Activated CD8-positive, alpha-beta memory T cell treated with anti-CD3 and anti-CD28 coated beads for 48 hours (primary cell): ENCODE measurements at regions not wholly inside any gene's neighbourhood (a gene's known extent, or its start where the extent isn't known, plus 50 kb on each side); places are given as distances from the start of the nearest gene placed in this dataset.

Experiments used
- DNase-seq, 3 experiments: peaks; one replicate each; pipeline ENCODE4 v3.0.0-alpha.2; 2020; ENCODE audit warnings: low read depth in 2 of 3, low spot score in 2 of 3

GRCh38 chr16:80198311-80199299 is 342.2 kb upstream of the DYNLRB2 start:
- no peak for DNase-seq

GRCh38 chr16:80197741-80198201 is 343.0 kb upstream of the DYNLRB2 start:
- no peak for DNase-seq

DNA sequence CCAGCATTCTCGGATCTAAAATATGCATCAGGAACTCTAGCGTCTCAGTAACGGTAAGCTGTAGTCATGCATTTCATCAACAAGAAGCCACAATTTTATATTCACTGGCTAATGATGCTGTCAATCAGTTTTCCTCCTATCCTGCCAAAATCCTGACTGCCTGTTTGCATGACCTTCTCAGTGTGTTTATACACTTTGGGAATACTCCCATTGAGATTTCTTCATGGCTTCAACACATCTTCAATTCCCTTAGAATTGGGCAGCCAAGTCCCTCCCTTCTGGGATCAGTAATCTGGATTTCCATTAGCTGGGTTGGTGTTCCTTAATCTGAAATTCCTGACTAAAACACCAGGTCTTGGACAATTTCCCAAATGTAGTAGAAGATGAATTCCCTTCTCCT is 348.9 kb upstream of the DYNLRB2 start:
- DNase-seq, result no peak

DNA sequence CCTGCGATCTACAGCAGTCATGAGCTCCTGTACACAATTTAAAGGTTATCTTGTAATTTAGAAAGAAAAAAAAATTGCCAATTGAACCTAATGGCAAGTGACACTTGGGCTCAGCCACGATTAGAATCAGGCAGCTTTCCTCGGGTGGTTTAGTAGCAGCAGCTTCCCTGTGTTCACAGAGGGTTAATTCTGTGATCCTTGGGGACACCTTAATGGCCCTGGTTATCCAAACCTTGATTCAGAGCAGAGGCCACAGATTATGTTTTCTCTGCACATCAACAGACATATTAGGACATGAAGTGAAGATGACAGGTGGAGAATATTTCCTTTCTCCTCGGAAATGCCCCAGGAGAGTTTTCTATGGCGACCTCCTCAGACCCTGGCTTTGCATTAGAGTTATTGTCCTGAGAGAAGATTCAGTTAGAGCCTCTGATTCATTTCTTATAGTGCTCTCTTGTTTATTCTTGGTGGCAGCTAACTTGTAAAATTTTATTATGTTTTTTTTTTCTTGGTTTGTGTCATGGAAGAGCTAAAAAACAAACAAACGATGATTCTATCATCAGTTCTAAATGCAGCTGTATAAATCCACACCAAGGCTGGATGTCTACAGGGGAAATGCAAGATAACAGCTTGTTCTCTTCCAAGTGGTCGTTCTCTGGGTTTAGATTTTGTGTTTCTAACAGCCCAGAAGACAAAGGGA is 351.2 kb upstream of the DYNLRB2 start:
- DNase-seq, result no peak

GRCh38 chr16:80176114-80176513 is 364.7 kb upstream of the DYNLRB2 start:
- no peak for DNase-seq

- DNase-seq, result no peak
These were observed 365.8 kb upstream of the DYNLRB2 start for GRCh38 chr16:80175011-80175410.

GRCh38 chr16:80174416-80174815 is 366.4 kb upstream of the DYNLRB2 start:
- DNase-seq, result no peak

GRCh38 chr16:80171746-80172145 is 369.0 kb upstream of the DYNLRB2 start:
- DNase-seq, result no peak

DNA sequence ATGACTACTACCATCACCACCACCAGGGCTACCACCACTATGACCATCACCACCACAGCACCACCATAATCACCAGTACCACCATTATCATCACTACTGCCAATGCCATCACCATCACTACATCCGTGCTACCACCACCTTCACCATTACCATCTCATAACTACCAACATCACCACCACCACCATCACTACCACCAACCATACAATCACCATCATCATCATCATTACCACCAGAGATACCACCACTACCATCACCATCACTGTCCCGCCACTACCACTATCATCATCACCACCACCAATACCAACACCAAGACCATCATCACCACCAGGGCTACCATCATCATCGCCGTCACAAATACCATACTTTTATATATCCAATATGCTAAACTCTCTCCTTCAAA is 369.6 kb upstream of the DYNLRB2 start:
- DNase-seq, result no peak

DNA sequence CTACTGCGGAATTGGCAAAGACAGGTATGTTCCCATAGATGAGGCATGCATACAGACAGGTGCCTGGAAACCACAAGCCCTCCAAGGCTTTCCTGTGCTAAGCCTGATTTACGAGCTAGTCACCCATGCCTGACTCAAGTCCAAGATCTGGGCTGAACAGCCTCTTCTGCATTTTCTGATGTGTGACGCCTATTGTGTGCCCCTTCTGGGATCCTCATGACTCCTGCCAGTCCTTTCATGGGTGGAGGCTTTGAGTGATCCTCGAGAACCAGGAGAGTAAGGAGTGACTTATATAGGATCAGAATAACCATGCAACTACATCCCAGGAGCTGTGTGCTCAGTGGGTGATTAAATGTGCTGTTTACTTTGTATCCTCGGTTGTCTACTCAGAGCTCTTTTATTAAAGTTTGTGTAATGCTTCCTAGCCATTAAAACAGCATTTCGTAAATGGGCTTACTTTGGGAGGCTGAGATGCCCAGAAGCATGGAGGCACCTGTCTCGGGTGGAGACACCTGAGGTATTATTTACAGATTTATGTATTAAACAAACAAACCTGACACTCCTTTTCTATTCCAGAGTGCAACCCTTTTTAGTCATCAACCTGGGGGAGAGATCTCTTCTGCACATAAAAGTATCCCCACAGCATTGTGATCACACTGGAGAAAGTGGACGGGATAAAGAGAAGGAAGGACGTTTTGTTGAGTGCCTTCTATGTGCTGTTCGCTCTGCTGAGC is 373.0 kb upstream of the DYNLRB2 start:
- DNase-seq, result no peak

- DNase-seq, result no peak
These were observed 374.7 kb upstream of the DYNLRB2 start for GRCh38 chr16:80166082-80166481.

- DNase-seq, result no peak
These were observed 375.7 kb upstream of the DYNLRB2 start for GRCh38 chr16:80164966-80165550.

- no peak for DNase-seq
These were observed 377.5 kb upstream of the DYNLRB2 start for GRCh38 chr16:80163339-80163738.

DNA sequence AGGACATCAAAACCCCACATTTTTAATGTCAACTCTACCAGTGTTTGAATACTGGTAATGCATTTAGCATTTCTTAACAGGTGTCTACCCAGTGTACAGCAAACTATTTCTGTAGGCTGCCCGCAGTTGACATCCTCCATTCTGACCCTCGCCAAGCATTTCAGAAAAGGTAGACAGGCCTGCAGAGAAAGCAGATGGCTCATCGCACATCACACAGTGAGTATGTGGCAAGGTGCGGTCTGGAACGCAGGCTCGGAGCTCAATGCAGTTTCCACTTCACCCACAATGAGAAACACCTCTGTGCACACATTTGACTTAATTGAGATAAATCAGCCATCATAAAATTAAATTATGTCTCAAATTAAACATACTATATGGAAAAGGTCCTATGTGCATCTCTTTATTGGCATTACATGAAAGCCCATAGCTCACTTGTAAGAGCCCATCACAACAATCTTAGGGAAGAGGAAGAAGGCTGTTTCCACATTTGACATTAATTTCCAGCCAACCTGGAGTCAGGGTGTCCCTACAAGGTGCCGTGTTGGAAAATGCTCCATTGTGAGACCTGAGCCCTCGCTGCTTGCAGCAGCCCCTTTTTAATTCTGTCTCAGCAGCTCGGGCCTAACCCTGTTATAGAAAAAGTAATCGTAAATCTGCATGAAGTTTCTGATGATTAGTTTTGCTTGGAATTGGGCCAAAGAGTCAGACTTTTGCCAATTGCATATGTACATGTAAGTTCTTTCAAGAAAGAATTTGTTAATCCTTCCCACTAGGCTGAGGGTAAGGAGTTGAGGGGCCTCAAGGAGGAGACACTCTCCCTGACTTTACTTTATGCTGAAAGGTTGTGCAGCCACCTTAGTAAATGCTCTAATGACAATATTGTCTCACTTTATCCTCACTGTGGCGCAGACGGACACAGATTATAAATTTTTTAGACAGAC is 378.7 kb upstream of the DYNLRB2 start:
- DNase-seq, result no peak

DNA sequence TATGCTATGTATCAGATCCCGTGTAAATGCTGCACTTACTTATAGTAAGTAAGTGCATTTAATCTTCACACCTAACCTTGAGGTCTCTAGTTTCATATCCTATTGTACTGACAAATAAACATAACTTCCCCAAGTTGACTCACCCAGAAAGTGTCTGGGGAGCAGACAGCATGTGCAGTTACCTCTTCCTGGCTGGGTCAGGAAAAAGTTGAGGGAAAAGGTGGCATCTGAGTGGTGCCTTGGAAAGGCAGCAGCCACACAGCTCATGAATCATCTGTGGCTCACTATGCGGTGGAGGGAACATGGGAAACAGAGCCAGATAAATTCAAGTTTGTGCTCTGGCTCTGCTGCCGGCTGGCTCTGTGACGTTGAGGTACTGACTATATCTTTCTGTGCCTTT is 382.0 kb upstream of the DYNLRB2 start:
- DNase-seq, result no peak

DNA sequence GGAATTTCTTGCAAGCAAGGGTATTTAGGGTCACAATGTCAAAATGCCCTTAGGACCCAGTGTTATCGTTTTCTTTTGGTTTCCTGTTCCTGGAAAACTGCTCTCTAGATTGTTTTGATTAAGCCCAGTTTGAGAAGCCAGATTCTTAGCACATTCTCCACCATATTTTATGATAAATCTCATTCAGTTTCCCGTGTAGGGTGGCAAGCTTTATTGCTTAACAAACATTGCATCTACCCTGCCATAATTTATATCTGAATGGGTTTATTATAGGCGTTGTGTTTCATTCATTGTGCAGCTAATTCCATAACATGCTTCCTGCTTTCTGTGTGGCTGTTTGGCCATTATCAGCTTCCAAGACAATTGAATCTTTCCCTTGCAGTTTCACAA is 389.1 kb upstream of the DYNLRB2 start:
- DNase-seq, result no peak

DNA sequence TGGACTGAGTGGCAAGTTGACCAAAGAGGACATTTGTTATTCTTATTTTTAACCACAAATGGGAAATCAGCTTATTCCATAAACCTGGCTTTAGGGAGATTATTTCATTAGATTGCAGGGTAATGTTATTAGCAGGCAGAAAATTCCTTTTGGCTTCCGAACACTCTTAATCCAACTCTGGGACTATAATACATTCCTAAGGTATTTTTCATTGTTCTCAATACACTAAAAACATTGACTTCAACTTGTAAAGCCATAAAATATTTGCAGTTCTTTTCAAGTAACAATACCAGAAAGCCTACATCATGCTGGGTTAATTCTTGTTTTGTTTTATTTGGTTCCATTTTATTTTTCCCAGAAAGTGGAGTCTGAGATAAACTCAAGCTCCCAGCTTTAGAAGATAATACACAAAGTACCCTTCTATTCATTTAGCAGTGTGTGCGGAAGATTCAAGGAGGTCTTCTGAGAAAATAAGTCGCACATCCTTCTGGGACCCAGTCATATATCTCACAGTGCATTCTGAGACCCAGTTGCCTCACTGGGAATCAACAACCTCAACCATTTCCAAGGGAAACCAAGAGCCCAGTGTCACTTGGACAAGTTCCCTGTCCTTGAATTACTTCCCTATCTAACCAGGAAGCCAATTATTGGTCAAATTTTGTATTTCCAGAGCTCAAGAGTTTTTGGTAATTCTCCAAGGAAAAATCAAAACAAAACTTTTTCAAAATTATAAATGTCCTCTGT is 389.6 kb upstream of the DYNLRB2 start:
- no peak for DNase-seq

DNA sequence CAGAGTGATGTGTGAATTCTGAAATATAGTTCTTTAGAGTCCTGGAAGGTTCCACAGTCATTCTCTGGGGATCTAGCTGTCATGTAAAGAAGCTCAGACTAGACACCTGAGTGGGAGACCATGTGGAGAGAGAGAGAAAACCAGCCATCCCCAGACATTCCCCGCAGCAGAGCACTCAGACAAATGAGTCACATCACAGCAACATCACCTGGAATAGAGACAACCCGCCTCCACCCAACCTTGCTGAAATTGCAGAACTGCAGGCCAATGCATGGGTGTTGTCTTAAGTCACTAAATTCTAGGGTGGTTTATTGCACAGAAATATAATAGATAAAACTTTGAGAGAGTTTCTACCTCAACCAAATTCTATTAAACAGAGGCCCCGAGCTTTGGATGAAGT is 392.0 kb upstream of the DYNLRB2 start:
- no peak for DNase-seq

- no peak for DNase-seq
These were observed 393.7 kb upstream of the DYNLRB2 start for GRCh38 chr16:80147026-80147655.
